Body of pancreas (tissue), 4 donors: ENCODE measurements at regions not wholly inside any gene's neighbourhood (a gene's known extent, or its start where the extent isn't known, plus 50 kb on each side); places are given as distances from the start of the nearest gene placed in this dataset.

Experiments used
- POLR2A ChIP-seq, 3 donors: fragments of 450-650 bp; IDR thresholded peaks; one replicate each; pipeline ENCODE4 v1.6.1; 2016; ENCODE audit warnings: antibody characterized with exemption in 3 of 3, mild to moderate bottlenecking in 2 of 3
- TF ChIP-seq, protein P1 (sequence below), 7 experiments: fragments of 450-650 bp in 4 of 7; fragments of 200-600 bp in 3 of 7; sonication (generic) in 3 of 7; IDR thresholded peaks; one replicate each; pipeline ENCODE4 v1.5.1; 2016 to 2019; ENCODE audit warnings: antibody characterized with exemption in 7 of 7

- TF ChIP-seq, protein P1, sequence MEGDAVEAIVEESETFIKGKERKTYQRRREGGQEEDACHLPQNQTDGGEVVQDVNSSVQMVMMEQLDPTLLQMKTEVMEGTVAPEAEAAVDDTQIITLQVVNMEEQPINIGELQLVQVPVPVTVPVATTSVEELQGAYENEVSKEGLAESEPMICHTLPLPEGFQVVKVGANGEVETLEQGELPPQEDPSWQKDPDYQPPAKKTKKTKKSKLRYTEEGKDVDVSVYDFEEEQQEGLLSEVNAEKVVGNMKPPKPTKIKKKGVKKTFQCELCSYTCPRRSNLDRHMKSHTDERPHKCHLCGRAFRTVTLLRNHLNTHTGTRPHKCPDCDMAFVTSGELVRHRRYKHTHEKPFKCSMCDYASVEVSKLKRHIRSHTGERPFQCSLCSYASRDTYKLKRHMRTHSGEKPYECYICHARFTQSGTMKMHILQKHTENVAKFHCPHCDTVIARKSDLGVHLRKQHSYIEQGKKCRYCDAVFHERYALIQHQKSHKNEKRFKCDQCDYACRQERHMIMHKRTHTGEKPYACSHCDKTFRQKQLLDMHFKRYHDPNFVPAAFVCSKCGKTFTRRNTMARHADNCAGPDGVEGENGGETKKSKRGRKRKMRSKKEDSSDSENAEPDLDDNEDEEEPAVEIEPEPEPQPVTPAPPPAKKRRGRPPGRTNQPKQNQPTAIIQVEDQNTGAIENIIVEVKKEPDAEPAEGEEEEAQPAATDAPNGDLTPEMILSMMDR (IDR thresholded peaks at IDR 0.05) = no peak
- TF ChIP-seq POLR2A (IDR thresholded peaks at IDR 0.05) = no peak
Observed at GRCh38 chr7:98548370-98548769, 68.7 kb upstream of the NPTX2 start.
